Smooth muscle cell (in vitro differentiated cells): ENCODE measurements at regions not wholly inside any gene's neighbourhood (a gene's known extent, or its start where the extent isn't known, plus 50 kb on each side); places are given as distances from the start of the nearest gene placed in this dataset.

ENCODE experiments used
- DNase-seq: peaks from one replicate; lab custom pipeline; 2025; ENCODE audit not compliant: unreplicated experiment; lab: John Stamatoyannopoulos, UW
- H2AFZ ChIP-seq: fragments of 200-600 bp; sonication (generic); 2 replicates; pipeline ENCODE4 v1.6.0; 2016; ENCODE audit warnings: antibody characterized with exemption, low read depth, mild to moderate bottlenecking
- H3F3A ChIP-seq: fragments of 200-600 bp; sonication (generic); 2 replicates; pipeline ENCODE4 v1.6.0; 2017; ENCODE audit warnings: antibody characterized with exemption, low read depth
- H3K27ac ChIP-seq: fragments of 200-600 bp; sonication (generic); 2 replicates; pipeline ENCODE4 v1.5.1; 2016; ENCODE audit warnings: low read depth, mild to moderate bottlenecking
- H3K27me3 ChIP-seq: fragments of 200-600 bp; sonication (generic); 2 replicates; pipeline ENCODE4 v1.6.1; 2016; ENCODE audit warnings: low read depth, mild to moderate bottlenecking
- H3K36me3 ChIP-seq: fragments of 200-600 bp; sonication (generic); 2 replicates; pipeline ENCODE4 v1.5.1; 2016; ENCODE audit warnings: low read depth
- H3K4me1 ChIP-seq: fragments of 200-600 bp; sonication (generic); 2 replicates; pipeline ENCODE4 v1.5.1; 2016; ENCODE audit warnings: low read depth
- H3K4me2 ChIP-seq: fragments of 200-600 bp; sonication (generic); 2 replicates; pipeline ENCODE4 v1.6.0; 2016; ENCODE audit warnings: mild to moderate bottlenecking
- H3K4me3 ChIP-seq: fragments of 200-600 bp; sonication (generic); 2 replicates; pipeline ENCODE4 v1.5.1; 2016; ENCODE audit warnings: mild to moderate bottlenecking
- H3K79me2 ChIP-seq: fragments of 200-600 bp; sonication (generic); 2 replicates; pipeline ENCODE4 v1.6.0; 2016; ENCODE audit warnings: low read depth, mild to moderate bottlenecking
- H3K9ac ChIP-seq: fragments of 200-600 bp; sonication (generic); 2 replicates; pipeline ENCODE4 v1.6.0; 2016; ENCODE audit warnings: low read depth
- H3K9me3 ChIP-seq: fragments of 200-600 bp; sonication (generic); replicated peaks from 2 replicates; pipeline ENCODE4 v1.5.1; 2016; ENCODE audit warnings: low read depth
- H4K20me1 ChIP-seq: fragments of 200-600 bp; sonication (generic); 2 replicates; pipeline ENCODE4 v1.6.0; 2016; ENCODE audit warnings: low read depth
- CTCF ChIP-seq: fragments of 200-600 bp; sonication (generic); IDR thresholded peaks from 2 replicates; pipeline ENCODE4 v1.5.1; 2017; ENCODE audit warnings: borderline replicate concordance, mild to moderate bottlenecking, antibody characterized with exemption; ENCODE audit not compliant: insufficient read depth, poor library complexity, severe bottlenecking
- WGBS: methylation state at CpG from one replicate; pipeline ENCODE4 v1.1.7; 2016; ENCODE audit warnings: low lambda C conversion rate; 5-methylcytosine and 5-hydroxymethylcytosine counted together

DNA sequence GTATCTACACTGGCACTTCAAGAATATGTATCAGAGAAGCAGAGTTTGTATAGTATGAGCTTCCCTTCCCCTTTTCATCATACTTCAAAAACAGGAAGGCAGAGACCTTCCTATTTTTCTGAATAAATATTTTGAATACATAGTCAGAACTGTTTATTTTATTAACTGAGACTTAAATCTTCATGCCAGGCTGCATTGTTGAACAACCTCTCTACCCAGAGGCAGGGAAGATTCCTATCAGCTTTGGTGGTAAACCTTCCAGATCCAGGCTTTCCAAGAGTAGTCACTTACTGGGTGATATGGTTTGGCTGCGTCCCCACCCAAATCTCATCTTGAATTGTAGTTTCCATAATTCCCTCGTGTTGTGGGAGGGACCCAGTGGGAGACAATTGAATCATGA lies 217.4 kb upstream of the ATP11B start:
- WGBS, result 83% methylated on average over 2 of the region's 2 CpGs
- Histone ChIP-seq H3K9ac (no peak overlapping the region), H3F3A (no peaks in the 10 kb centered on the region), H3K4me3 (no peak overlapping the region), H3K27me3 (no peaks in the 10 kb centered on the region), H2AFZ (no peak overlapping the region), H3K4me2 (no peak overlapping the region), H3K27ac (no peak overlapping the region), H4K20me1 (no peaks in the 10 kb centered on the region), H3K79me2 (no peaks in the 10 kb centered on the region), H3K9me3 (no peaks in the 10 kb centered on the region), H3K36me3 (no peaks in the 10 kb centered on the region), H3K4me1 (no peaks in the 10 kb centered on the region)
- no peak for DNase-seq
- no peak for TF ChIP-seq CTCF

GRCh38 chr3:182583545-182583944 lies 209.8 kb upstream of the ATP11B start:
- no peak overlapping the region for H3K27ac ChIP-seq

GRCh38 chr3:182585532-182586150 lies 207.7 kb upstream of the ATP11B start:
- TF ChIP-seq CTCF, result no peak
- H3K4me1 ChIP-seq, result no peaks in the 10 kb centered on the region
- 87% methylated on average over 2 of the region's 2 CpGs for WGBS
- H3K9ac ChIP-seq, result no peak overlapping the region
- H3K27ac ChIP-seq, result no peak overlapping the region
- H2AFZ ChIP-seq, result no peak overlapping the region
- H3K4me2 ChIP-seq, result no peak overlapping the region
- no peaks in the 10 kb centered on the region for H3F3A ChIP-seq
- no peak overlapping the region for H3K4me3 ChIP-seq
- no peak for DNase-seq
- no peaks in the 10 kb centered on the region for H3K9me3 ChIP-seq
- H3K79me2 ChIP-seq, result no peaks in the 10 kb centered on the region
- H3K27me3 ChIP-seq, result no peaks in the 10 kb centered on the region
- no peaks in the 10 kb centered on the region for H4K20me1 ChIP-seq
- H3K36me3 ChIP-seq, result no peaks in the 10 kb centered on the region

More at GRCh38 chr3:182583545-182583944, 209.8 kb upstream of the ATP11B start:
- no peaks in the 10 kb centered on the region for H3K9me3 ChIP-seq
- H3K4me2 ChIP-seq, result no peak overlapping the region
- TF ChIP-seq CTCF, result no peak
- no peaks in the 10 kb centered on the region for H3K36me3 ChIP-seq
- no peaks in the 10 kb centered on the region for H3F3A ChIP-seq
- H3K79me2 ChIP-seq, result no peaks in the 10 kb centered on the region
- no peak overlapping the region for H3K9ac ChIP-seq
- no peaks in the 10 kb centered on the region for H3K4me1 ChIP-seq
- H4K20me1 ChIP-seq, result no peaks in the 10 kb centered on the region
- no peak for DNase-seq
- 75% methylated on average over 4 of the region's 4 CpGs for WGBS
- H2AFZ ChIP-seq, result no peak overlapping the region
- H3K4me3 ChIP-seq, result no peak overlapping the region
- no peaks in the 10 kb centered on the region for H3K27me3 ChIP-seq

GRCh38 chr3:182592747-182593146 lies 200.6 kb upstream of the ATP11B start:
- Histone ChIP-seq H2AFZ (no peak overlapping the region), H3K9ac (no peak overlapping the region), H4K20me1 (no peaks in the 10 kb centered on the region), H3K4me3 (no peak overlapping the region), H3K79me2 (no peaks in the 10 kb centered on the region), H3K4me2 (no peak overlapping the region), H3K4me1 (no peaks in the 10 kb centered on the region), H3F3A (no peaks in the 10 kb centered on the region), H3K9me3 (no peaks in the 10 kb centered on the region), H3K36me3 (no peaks in the 10 kb centered on the region), H3K27ac (no peak overlapping the region), H3K27me3 (no peaks in the 10 kb centered on the region)
- WGBS, result 96% methylated on average over 3 of the region's 3 CpGs
- TF ChIP-seq CTCF, result no peak
- no peak for DNase-seq
